HCT116 (cell line): ENCODE measurements at regions not wholly inside any gene's neighbourhood (a gene's known extent, or its start where the extent isn't known, plus 50 kb on each side); places are given as distances from the start of the nearest gene placed in this dataset.

ENCODE experiments used
- ATAC-seq: fragments of 200-7000 bp; cut with Tn5 transposase; 2 replicates; pipeline ENCODE4 v1.9.1; 2020; ENCODE audit warnings: mild to moderate bottlenecking, moderate library complexity
- BruUV-seq: library from RNA; stranded (reverse); fragments of 400-500 nt; replicated peaks from 2 replicates; lab custom pipeline; 2021; lab: Mats Ljungman, UMichigan
- CTCF ChIA-PET: fragments of 300-600 bp; sonication (Branson Sonifier 250); formaldehyde crosslinking; loops from one replicate; lab custom pipeline; 2021; ENCODE audit warnings: antibody characterized with exemption; lab: Charles Lee
- POLR2A ChIA-PET: fragments of 300-600, 350-600 bp; sonication (Branson Sonifier 250); formaldehyde crosslinking; loops from one replicate; lab custom pipeline; 2021; ENCODE audit warnings: antibody characterized with exemption; lab: Charles Lee
- RAD21 ChIA-PET, 2 experiments: fragments of 300-600 bp; sonication (Branson Sonifier 250); formaldehyde crosslinking; loops; one replicate each; lab custom pipeline; 2023; ENCODE audit warnings: low total read pairs in 2 of 2; ENCODE audit not compliant: uncharacterized antibody in 2 of 2, unreplicated experiment in 2 of 2, low non-redundant PET in 1 of 2; lab: Charles Lee
- DNase-seq: peaks from one replicate; pipeline ENCODE4 v3.0.0-alpha.2; 2010; ENCODE audit warnings: low read depth, low spot score
- H2AFZ ChIP-seq: fragments of 200-600 bp; shearing (Covaris generic), sonication (generic); 2 replicates; pipeline ENCODE4 v1.6.1; 2017; ENCODE audit warnings: low read depth, mixed run types, mixed read lengths, antibody characterized with exemption, low read length; ENCODE audit not compliant: poor library complexity, severe bottlenecking
- H3K27ac ChIP-seq: 2 replicates; pipeline ENCODE4 v1.5.1; 2012; ENCODE audit warnings: low read depth, low read length
- H3K27me3 ChIP-seq: fragments of 200-600 bp; sonication (generic); 2 replicates; pipeline ENCODE4 v1.6.1; 2016; ENCODE audit warnings: mixed run types, low read length, mixed read lengths; ENCODE audit not compliant: insufficient read depth
- H3K36me3 ChIP-seq, 2 experiments: fragments of 200-500 bp in 1 of 2; fragments of 200-600 bp in 1 of 2; sonication (Bioruptor generic) in 1 of 2; sonication (generic) in 1 of 2; 2 replicates each; pipeline versions ENCODE4 v1.5.1 to v1.6.1; 2014 to 2016; ENCODE audit warnings: low read length in 2 of 2, inconsistent platforms in 1 of 2, mixed read lengths in 1 of 2, mixed run types in 1 of 2; ENCODE audit not compliant: insufficient read depth in 2 of 2, control insufficient read depth in 1 of 2
- H3K4me1 ChIP-seq, 2 experiments: fragments of 200-600 bp in 1 of 2; sonication (generic) in 1 of 2; 2 replicates each; pipeline versions ENCODE4 v1.5.1 to v1.6.1; 2012 to 2017; ENCODE audit warnings: low read length in 2 of 2, inconsistent platforms in 1 of 2, mild to moderate bottlenecking in 1 of 2, mixed read lengths in 1 of 2, mixed run types in 1 of 2, moderate library complexity in 1 of 2; ENCODE audit not compliant: insufficient read depth in 2 of 2, control insufficient read depth in 1 of 2
- H3K4me2 ChIP-seq: fragments of 200-600 bp; sonication (generic); 2 replicates; pipeline ENCODE4 v1.6.1; 2017; ENCODE audit warnings: mixed run types, low read length, mixed read lengths
- H3K4me3 ChIP-seq, 2 experiments: fragments of 200-600 bp in 1 of 2; sonication (generic) in 1 of 2; replicated peaks in 1 of 2; 2 replicates each; pipeline ENCODE4 v1.5.1; 2011 to 2016; ENCODE audit warnings: low read length in 2 of 2, control low read depth in 1 of 2, low read depth in 1 of 2, mild to moderate bottlenecking in 1 of 2, mixed read lengths in 1 of 2, mixed run types in 1 of 2
- H3K79me2 ChIP-seq: fragments of 200-600 bp; sonication (generic); 2 replicates; pipeline ENCODE4 v1.6.1; 2017; ENCODE audit warnings: mild to moderate bottlenecking, mixed run types, low read length, moderate library complexity, mixed read lengths; ENCODE audit not compliant: insufficient read depth
- H3K9ac ChIP-seq: fragments of 200-600 bp; sonication (generic); 2 replicates; pipeline ENCODE4 v1.6.1; 2016; ENCODE audit warnings: low read length, mixed read lengths
- H3K9me2 ChIP-seq: fragments of 200-600 bp; sonication (generic), shearing (Covaris generic); 2 replicates; pipeline ENCODE4 v1.6.1; 2017; ENCODE audit warnings: mixed run types, mild to moderate bottlenecking, moderate library complexity; ENCODE audit not compliant: insufficient read depth
- H3K9me3 ChIP-seq, 2 experiments: fragments of 200-500 bp in 1 of 2; fragments of 200-600 bp in 1 of 2; sonication (Bioruptor generic) in 1 of 2; sonication (generic) in 1 of 2; 2 replicates each; pipeline ENCODE4 v1.6.1; 2014 to 2017; ENCODE audit warnings: low read length in 2 of 2, mixed read lengths in 2 of 2, inconsistent platforms in 1 of 2, low read depth in 1 of 2, mild to moderate bottlenecking in 1 of 2, mixed run types in 1 of 2, moderate library complexity in 1 of 2; ENCODE audit not compliant: control insufficient read depth in 1 of 2, insufficient read depth in 1 of 2
- H4K20me1 ChIP-seq: fragments of 200-600 bp; sonication (generic), shearing (Covaris generic); 2 replicates; pipeline ENCODE4 v1.6.1; 2017; ENCODE audit warnings: mixed run types, mild to moderate bottlenecking, moderate library complexity; ENCODE audit not compliant: insufficient read depth
- CBX3 ChIP-seq: IDR thresholded peaks from 2 replicates; pipeline ENCODE4 v1.6.1; 2012; ENCODE audit warnings: low read depth
- CEBPB ChIP-seq: IDR thresholded peaks from 2 replicates; pipeline ENCODE4 v1.6.1; 2012; ENCODE audit warnings: low read depth
- ELF1 ChIP-seq: IDR thresholded peaks from 2 replicates; pipeline ENCODE4 v1.6.1; 2012; ENCODE audit warnings: low read depth, borderline replicate concordance
- EZH2 ChIP-seq: fragments of 200-600 bp; sonication (generic); IDR thresholded peaks from 2 replicates; pipeline ENCODE4 v1.6.1; 2017; ENCODE audit warnings: antibody characterized with exemption, mixed run types
- MAX ChIP-seq: IDR thresholded peaks from 2 replicates; pipeline ENCODE4 v1.6.1; 2012
- SIN3A ChIP-seq: IDR thresholded peaks from 2 replicates; pipeline ENCODE4 v1.6.1; 2012; ENCODE audit warnings: low read depth
- SP1 ChIP-seq: IDR thresholded peaks from 2 replicates; pipeline ENCODE4 v1.6.1; 2012; ENCODE audit warnings: low read depth
- SRF ChIP-seq: IDR thresholded peaks from 2 replicates; pipeline ENCODE4 v1.6.1; 2012; ENCODE audit warnings: low read depth
- TCF7L2 ChIP-seq: IDR thresholded peaks from 2 replicates; pipeline ENCODE4 v1.7.0; 2011; ENCODE audit warnings: borderline replicate concordance, inconsistent platforms; ENCODE audit not compliant: insufficient read depth, insufficient read length; ENCODE audit errors: extremely low read depth
- ZFX ChIP-seq: fragments of 450-650 bp; IDR thresholded peaks from 2 replicates; pipeline ENCODE4 v1.6.1; 2017
- intact Hi-C: fragments of 100-400 bp; cut with micrococcal nuclease; formaldehyde crosslinking; loops from 2 replicates; pipeline ENCODE4 v1.10.0; 2022

GRCh38 chr20:48180024-48180423, 394.7 kb upstream of the SULF2 start:
- Histone ChIP-seq H3K9ac (no peak overlapping the region), H3K27ac (no peak overlapping the region), H3K27me3 (no peaks in the 10 kb centered on the region; the same call in 1 of the 2 replicates), H3K36me3 (no peaks in the 10 kb centered on the region), H3K4me2 (no peak overlapping the region), H3K9me2 (no peaks in the 10 kb centered on the region), H3K4me3 (no peak overlapping the region), H3K79me2 (no peaks in the 10 kb centered on the region), H2AFZ (no peak overlapping the region), H3K4me1 (no peaks in the 10 kb centered on the region), H4K20me1 (no peaks in the 10 kb centered on the region), H3K9me3 (no peaks in the 10 kb centered on the region)
- RAD21 ChIA-PET: no interaction called here
- TF ChIP-seq ELF1 (no peak), SP1 (no peak), ZFX (no peak), CEBPB (no peak)
- POLR2A ChIA-PET: no interaction called here
- BruUV-seq: no TSS peak
- DNase-seq: no peak
- CTCF ChIA-PET: no interaction called here
- no peak for ATAC-seq
- intact Hi-C loops: loop anchor here (10.0 kb wide), 1 partner anchor 55 kb away; no protein-coding TSS in a partner anchor

GRCh38 chr20:48178633-48179032, 393.4 kb upstream of the SULF2 start:
- Histone ChIP-seq H3K36me3 (no peaks in the 10 kb centered on the region), H3K4me2 (no peak overlapping the region), H2AFZ (no peak overlapping the region), H3K79me2 (no peaks in the 10 kb centered on the region), H3K27me3 (peaks cover 13% of the 10 kb centered on the region), H3K4me1 (no peaks in the 10 kb centered on the region), H3K4me3 (no peak overlapping the region), H4K20me1 (no peaks in the 10 kb centered on the region), H3K9me2 (no peaks in the 10 kb centered on the region), H3K27ac (no peak overlapping the region), H3K9me3 (no peaks in the 10 kb centered on the region), H3K9ac (no peak overlapping the region)
- intact Hi-C loops: no loop called here
- ChIA-PET CTCF (no interaction called here), POLR2A (no interaction called here), RAD21 (no interaction called here)
- no TSS peak for BruUV-seq
- TF ChIP-seq SIN3A: no peak
- TF ChIP-seq TCF7L2: no peak
- TF ChIP-seq ZFX: no peak
- TF ChIP-seq MAX: no peak
- TF ChIP-seq EZH2: no peak
- no peak for TF ChIP-seq SRF
- no peak for TF ChIP-seq CBX3
- no peak for TF ChIP-seq ELF1
- ATAC-seq (no peak), DNase-seq (no peak)
